ENCODE measurements at regions not wholly inside any gene's neighbourhood (a gene's known extent, or its start where the extent isn't known, plus 50 kb on each side); places are given as distances from the start of the nearest gene placed in this dataset.

DNA sequence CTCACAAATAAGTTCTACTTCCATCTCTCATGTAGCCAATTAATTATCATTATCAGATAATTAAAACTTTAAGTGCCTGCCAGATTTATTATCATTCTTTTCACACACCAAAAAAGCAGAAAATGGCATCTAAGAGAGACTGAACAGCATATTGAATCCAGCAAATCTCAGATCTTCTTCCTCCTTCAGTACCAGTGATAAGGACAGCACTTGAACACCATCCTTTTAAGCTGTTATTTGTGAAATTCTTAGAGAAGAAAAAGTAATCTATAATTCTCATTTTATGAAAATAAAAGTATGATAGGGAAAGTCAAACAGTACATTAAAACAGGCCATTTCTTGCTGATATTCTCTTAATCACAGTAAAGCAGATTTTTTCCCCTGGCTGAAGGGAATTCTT lies 104.5 kb downstream of the ELAPOR2 start:
- no peak overlapping the region for H3K4me3 Mint-ChIP-seq
- no peak overlapping the region for H2AK5ac ChIP-seq (ENCODE audit: insufficient read length, low read length)
- TF ChIP-seq, protein P1, sequence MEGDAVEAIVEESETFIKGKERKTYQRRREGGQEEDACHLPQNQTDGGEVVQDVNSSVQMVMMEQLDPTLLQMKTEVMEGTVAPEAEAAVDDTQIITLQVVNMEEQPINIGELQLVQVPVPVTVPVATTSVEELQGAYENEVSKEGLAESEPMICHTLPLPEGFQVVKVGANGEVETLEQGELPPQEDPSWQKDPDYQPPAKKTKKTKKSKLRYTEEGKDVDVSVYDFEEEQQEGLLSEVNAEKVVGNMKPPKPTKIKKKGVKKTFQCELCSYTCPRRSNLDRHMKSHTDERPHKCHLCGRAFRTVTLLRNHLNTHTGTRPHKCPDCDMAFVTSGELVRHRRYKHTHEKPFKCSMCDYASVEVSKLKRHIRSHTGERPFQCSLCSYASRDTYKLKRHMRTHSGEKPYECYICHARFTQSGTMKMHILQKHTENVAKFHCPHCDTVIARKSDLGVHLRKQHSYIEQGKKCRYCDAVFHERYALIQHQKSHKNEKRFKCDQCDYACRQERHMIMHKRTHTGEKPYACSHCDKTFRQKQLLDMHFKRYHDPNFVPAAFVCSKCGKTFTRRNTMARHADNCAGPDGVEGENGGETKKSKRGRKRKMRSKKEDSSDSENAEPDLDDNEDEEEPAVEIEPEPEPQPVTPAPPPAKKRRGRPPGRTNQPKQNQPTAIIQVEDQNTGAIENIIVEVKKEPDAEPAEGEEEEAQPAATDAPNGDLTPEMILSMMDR (conservative IDR thresholded peaks at IDR 0.05) = no peak

More for the DNA sequence above, 104.5 kb downstream of the ELAPOR2 start:
- Mint-ChIP-seq H3K27me3 (ENCODE audit: low read depth) (no peaks in the 10 kb centered on the region), H3K4me1 (peaks cover 13% of the 10 kb centered on the region in 2 experiments), H3K9me3 (peaks cover 10 to 12% of the 10 kb centered on the region in 2 experiments), H3K27ac (no peak overlapping the region), H3K36me3 (ENCODE audit: insufficient read depth in 1 of 3, low read depth in 3 of 3) (peaks cover 11 to 16% (median 12%) of the 10 kb centered on the region in 3 experiments)
- DNase-seq = no peak
- no peak overlapping the region for H3K9ac ChIP-seq (ENCODE audit: extremely low read depth, insufficient read length, low read length)
- no peak overlapping the region for H3K4ac ChIP-seq (ENCODE audit: low read depth, low read length)
- no peaks in the 10 kb centered on the region; the same call in 1 of the 2 replicates for H3K4me1 ChIP-seq (ENCODE audit: insufficient read depth, low read length)
- no peak overlapping the region for H3K4me2 ChIP-seq (ENCODE audit: insufficient read depth, insufficient read length, low read length)
- H3K79me1 ChIP-seq (ENCODE audit: insufficient read depth, low read depth, low read length, poor library complexity, severe bottlenecking) = peaks cover 2% of the 10 kb centered on the region
- no peak overlapping the region for H3K27ac ChIP-seq (ENCODE audit: insufficient read length, low read depth, low read length)
- H4K91ac ChIP-seq (ENCODE audit: insufficient read length, low read depth, low read length) = no peak overlapping the region
- H2AFZ ChIP-seq (ENCODE audit: low read length) = no peak overlapping the region
- H2BK20ac ChIP-seq (ENCODE audit: low read depth, low read length, poor library complexity, severe bottlenecking) = no peak overlapping the region
- H3K9me3 ChIP-seq (ENCODE audit: control insufficient read depth, low read depth, low read length) = no peaks in the 10 kb centered on the region
- H3K79me2 ChIP-seq (ENCODE audit: insufficient read depth, low read length) = no peaks in the 10 kb centered on the region
- no peak overlapping the region for H3K23ac ChIP-seq (ENCODE audit: insufficient read length, low read depth, low read length)
- no peak overlapping the region for H2BK5ac ChIP-seq (ENCODE audit: insufficient read length, low read length)
- H2BK12ac ChIP-seq (ENCODE audit: insufficient read length, low read depth, low read length) = no peak overlapping the region
- H4K5ac ChIP-seq (ENCODE audit: insufficient read length, low read depth, low read length) = no peak overlapping the region
- no peaks in the 10 kb centered on the region for H3K27me3 ChIP-seq (ENCODE audit: insufficient read depth, low read length)
- H3K56ac ChIP-seq (ENCODE audit: insufficient read length, low read depth, low read length) = no peak overlapping the region
- H3K18ac ChIP-seq (ENCODE audit: insufficient read length, low read depth, low read length) = no peak overlapping the region
- H2BK15ac ChIP-seq (ENCODE audit: low read depth, low read length) = no peak overlapping the region
- H3T11ph ChIP-seq (ENCODE audit: low read length) = no peak overlapping the region
- no peak overlapping the region for H4K8ac ChIP-seq (replicated peaks; ENCODE audit: insufficient read length, low read depth, low read length)
- H3K14ac ChIP-seq (ENCODE audit: insufficient read depth, low read length) = no peak overlapping the region
- H3K23me2 ChIP-seq (ENCODE audit: insufficient read length, low read depth, low read length, poor library complexity, severe bottlenecking) = no peaks in the 10 kb centered on the region
- H2BK120ac ChIP-seq (ENCODE audit: low read depth, low read length, poor library complexity, severe bottlenecking) = no peak overlapping the region
- H4K20me1 ChIP-seq (ENCODE audit: control insufficient read depth, insufficient read depth, insufficient read length) = no peaks in the 10 kb centered on the region

All from H9 (cell line).